ENCODE measurements at regions not wholly inside any gene's neighbourhood (a gene's known extent, or its start where the extent isn't known, plus 50 kb on each side); places are given as distances from the start of the nearest gene placed in this dataset.
A peak's percentile ranks its signal among the peaks of the same experiment; 100 is the strongest.

DNA sequence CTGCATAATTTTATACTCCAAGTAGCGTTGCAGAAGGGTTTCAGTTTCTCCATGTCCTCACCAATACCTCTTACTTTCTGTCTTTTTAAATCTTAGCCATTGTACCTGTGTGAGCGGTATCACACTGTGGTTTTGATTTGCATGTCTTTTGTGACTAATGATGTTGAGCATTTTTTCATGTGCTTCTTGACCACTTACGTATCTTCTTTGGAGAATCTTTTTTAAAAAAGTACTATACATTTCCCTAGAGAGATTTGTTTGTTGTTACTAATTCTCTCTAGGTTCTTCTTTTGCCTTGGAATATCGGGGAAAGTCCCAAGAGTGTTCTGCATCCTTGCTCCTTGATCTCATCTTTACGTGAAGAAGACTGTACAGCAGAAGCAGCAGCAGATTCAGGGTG, 81.8 kb upstream of the WARS2 start:
- Histone ChIP-seq H3K27me3 (ENCODE audit: control insufficient read depth, insufficient read depth, low read length) (no peaks in the 10 kb centered on the region), H3K4me1 (ENCODE audit: control insufficient read depth, insufficient read depth, low read length) (no peaks in the 10 kb centered on the region), H3K36me3 (ENCODE audit: control insufficient read depth, insufficient read depth, low read length) (peaks cover 2% of the 10 kb centered on the region), H3K4me3 (ENCODE audit: low read length) (no peak overlapping the region), H3K27ac (ENCODE audit: low read length) (no peak overlapping the region), H3K9me3 (ENCODE audit: control insufficient read depth, low read depth, low read length) (no peaks in the 10 kb centered on the region)
- WGBS (ENCODE audit: insufficient coverage, low lambda C conversion rate) = 90% methylated on average over 2 of the region's 5 CpGs
- no peak for DNase-seq

DNA sequence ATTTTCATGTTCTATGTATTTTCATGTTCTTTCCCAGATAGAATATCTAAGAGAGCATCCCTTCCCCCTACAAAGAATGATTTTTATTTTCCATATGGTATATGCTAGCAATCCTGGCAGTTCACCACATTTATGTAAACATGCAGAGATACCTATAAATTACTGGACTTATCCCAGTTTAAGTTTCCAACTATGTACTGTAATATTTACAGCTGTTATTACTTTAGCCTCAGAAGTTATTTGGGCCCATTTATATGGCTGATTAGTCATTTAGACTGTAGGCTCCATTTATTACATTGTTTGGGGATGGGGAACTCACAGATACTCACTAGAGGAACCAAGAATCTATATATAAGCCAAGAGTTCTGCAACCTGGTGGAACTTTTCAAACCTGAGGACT, 84.8 kb upstream of the WARS2 start:
- H3K27ac ChIP-seq (ENCODE audit: low read length) = no peak overlapping the region
- no peak overlapping the region for H3K4me3 ChIP-seq (ENCODE audit: low read length)
- DNase-seq = no peak
- H3K4me1 ChIP-seq (ENCODE audit: control insufficient read depth, insufficient read depth, low read length) = no peaks in the 10 kb centered on the region
- no peaks in the 10 kb centered on the region for H3K36me3 ChIP-seq (ENCODE audit: control insufficient read depth, insufficient read depth, low read length)
- H3K9me3 ChIP-seq (ENCODE audit: control insufficient read depth, low read depth, low read length) = no peaks in the 10 kb centered on the region
- no peaks in the 10 kb centered on the region for H3K27me3 ChIP-seq (ENCODE audit: control insufficient read depth, insufficient read depth, low read length)

DNA sequence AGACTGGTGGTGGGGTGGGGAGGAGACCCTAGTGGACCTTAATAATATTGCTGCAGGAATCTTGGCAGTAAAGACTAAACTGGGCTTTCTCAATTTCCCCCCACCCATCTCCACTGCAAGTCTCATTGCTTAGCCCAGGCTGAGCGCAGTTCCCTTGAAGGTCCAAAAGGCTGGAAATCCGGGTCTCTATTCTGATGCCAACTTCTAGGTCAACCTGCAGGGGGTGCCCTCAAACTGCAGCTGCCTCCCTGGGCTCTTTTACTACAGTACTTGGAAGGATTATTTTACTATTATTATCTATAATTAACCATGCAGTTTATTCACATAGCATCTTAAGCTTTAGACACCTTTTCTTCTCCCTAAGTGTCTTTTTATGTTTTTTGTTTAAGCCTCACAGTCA, 85.4 kb upstream of the WARS2 start:
- no peaks in the 10 kb centered on the region for H3K36me3 ChIP-seq (ENCODE audit: control insufficient read depth, insufficient read depth, low read length)
- no peaks in the 10 kb centered on the region for H3K27me3 ChIP-seq (ENCODE audit: control insufficient read depth, insufficient read depth, low read length)
- H3K4me3 ChIP-seq (ENCODE audit: low read length) = no peak overlapping the region
- H3K27ac ChIP-seq (ENCODE audit: low read length) = no peak overlapping the region
- DNase-seq = no peak
- H3K9me3 ChIP-seq (ENCODE audit: control insufficient read depth, low read depth, low read length) = no peaks in the 10 kb centered on the region
- H3K4me1 ChIP-seq (ENCODE audit: control insufficient read depth, insufficient read depth, low read length) = no peaks in the 10 kb centered on the region
- no CpG with 5 or more reads among the region's 2 CpGs for WGBS (ENCODE audit: insufficient coverage, low lambda C conversion rate)

DNA sequence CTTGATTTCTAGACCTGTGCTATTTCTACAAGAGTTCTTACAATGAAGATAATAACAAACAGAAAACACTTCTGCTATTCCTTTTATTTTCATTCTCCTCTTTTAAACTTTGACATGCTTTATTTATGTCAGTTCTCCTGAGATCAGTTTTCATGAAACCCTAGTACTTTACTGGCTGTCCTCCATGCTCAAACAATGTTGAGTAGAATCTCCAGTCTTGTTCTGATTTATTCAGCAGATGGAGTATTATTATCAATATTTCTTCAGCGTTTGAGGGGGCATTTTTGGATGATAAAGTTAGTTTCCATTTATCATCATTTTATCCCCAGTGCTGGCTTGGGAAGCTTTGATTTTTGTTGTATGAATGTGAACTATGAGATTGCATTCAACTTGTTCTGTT, 85.9 kb upstream of the WARS2 start:
- DNase-seq = no peak

DNA sequence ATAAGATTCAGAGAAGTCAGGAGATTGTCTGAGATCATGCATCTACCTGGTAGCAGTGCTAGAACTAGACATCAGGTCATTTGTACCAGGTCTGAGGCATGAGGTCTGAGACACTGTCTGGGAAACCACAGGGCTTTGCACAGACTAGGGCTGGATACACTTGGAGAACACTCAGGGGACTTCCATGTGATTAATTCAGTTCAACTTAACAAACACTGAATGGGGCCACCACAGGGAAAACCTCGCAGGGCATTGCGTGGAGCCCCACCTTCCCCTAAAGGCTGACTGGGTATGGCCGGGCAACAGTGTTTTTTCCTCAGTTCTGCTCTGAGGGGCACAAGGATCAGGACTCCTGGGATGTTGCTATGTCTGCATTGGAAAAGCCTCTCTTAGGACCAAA, 86.5 kb upstream of the WARS2 start:
- no peaks in the 10 kb centered on the region for H3K27me3 ChIP-seq (ENCODE audit: control insufficient read depth, insufficient read depth, low read length)

More for the DNA sequence above, 85.9 kb upstream of the WARS2 start:
- no peak overlapping the region for H3K4me3 ChIP-seq (ENCODE audit: low read length)
- H3K27me3 ChIP-seq (ENCODE audit: control insufficient read depth, insufficient read depth, low read length) = no peaks in the 10 kb centered on the region
- WGBS (ENCODE audit: insufficient coverage, low lambda C conversion rate) = 100% methylated on average over 1 of the region's 1 CpG
- H3K4me1 ChIP-seq (ENCODE audit: control insufficient read depth, insufficient read depth, low read length) = no peaks in the 10 kb centered on the region
- no peaks in the 10 kb centered on the region for H3K36me3 ChIP-seq (ENCODE audit: control insufficient read depth, insufficient read depth, low read length)
- no peaks in the 10 kb centered on the region for H3K9me3 ChIP-seq (ENCODE audit: control insufficient read depth, low read depth, low read length)
- no peak overlapping the region for H3K27ac ChIP-seq (ENCODE audit: low read length)

DNA sequence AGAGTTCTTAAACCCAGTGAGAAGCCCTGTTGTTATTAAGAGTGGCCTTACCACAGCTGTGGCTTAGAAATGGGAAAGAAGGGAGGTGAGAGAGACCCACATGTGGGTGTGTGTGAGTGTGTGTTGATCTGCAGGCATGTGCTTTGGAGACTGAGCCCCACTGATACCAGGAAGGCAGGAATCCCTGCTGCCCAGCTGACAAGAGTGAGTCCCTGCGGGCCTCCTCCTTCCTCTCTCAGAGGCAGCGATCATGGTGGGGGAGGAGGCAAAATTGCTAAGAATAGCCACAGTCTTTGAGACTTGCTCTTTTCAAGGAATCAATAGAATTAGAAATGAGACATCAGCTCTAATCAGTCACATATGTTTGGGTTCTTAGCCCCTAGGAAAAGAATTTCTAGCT, 87.0 kb upstream of the WARS2 start:
- Histone ChIP-seq H3K27ac (ENCODE audit: low read length) (no peak overlapping the region), H3K4me3 (ENCODE audit: low read length) (no peak overlapping the region), H3K36me3 (ENCODE audit: control insufficient read depth, insufficient read depth, low read length) (no peaks in the 10 kb centered on the region), H3K27me3 (ENCODE audit: control insufficient read depth, insufficient read depth, low read length) (no peaks in the 10 kb centered on the region), H3K9me3 (ENCODE audit: control insufficient read depth, low read depth, low read length) (no peaks in the 10 kb centered on the region), H3K4me1 (ENCODE audit: control insufficient read depth, insufficient read depth, low read length) (no peaks in the 10 kb centered on the region)
- DNase-seq = peak in 1 of 2 donors; percentile 10
- WGBS (ENCODE audit: insufficient coverage, low lambda C conversion rate) = no CpG with 5 or more reads among the region's 2 CpGs

More for the DNA sequence above, 86.5 kb upstream of the WARS2 start:
- no peaks in the 10 kb centered on the region for H3K9me3 ChIP-seq (ENCODE audit: control insufficient read depth, low read depth, low read length)
- no peak overlapping the region for H3K27ac ChIP-seq (ENCODE audit: low read length)
- no CpG with 5 or more reads among the region's 3 CpGs for WGBS (ENCODE audit: insufficient coverage, low lambda C conversion rate)
- H3K36me3 ChIP-seq (ENCODE audit: control insufficient read depth, insufficient read depth, low read length) = no peaks in the 10 kb centered on the region
- no peak overlapping the region for H3K4me3 ChIP-seq (ENCODE audit: low read length)
- no peak for DNase-seq
- no peaks in the 10 kb centered on the region for H3K4me1 ChIP-seq (ENCODE audit: control insufficient read depth, insufficient read depth, low read length)

DNA sequence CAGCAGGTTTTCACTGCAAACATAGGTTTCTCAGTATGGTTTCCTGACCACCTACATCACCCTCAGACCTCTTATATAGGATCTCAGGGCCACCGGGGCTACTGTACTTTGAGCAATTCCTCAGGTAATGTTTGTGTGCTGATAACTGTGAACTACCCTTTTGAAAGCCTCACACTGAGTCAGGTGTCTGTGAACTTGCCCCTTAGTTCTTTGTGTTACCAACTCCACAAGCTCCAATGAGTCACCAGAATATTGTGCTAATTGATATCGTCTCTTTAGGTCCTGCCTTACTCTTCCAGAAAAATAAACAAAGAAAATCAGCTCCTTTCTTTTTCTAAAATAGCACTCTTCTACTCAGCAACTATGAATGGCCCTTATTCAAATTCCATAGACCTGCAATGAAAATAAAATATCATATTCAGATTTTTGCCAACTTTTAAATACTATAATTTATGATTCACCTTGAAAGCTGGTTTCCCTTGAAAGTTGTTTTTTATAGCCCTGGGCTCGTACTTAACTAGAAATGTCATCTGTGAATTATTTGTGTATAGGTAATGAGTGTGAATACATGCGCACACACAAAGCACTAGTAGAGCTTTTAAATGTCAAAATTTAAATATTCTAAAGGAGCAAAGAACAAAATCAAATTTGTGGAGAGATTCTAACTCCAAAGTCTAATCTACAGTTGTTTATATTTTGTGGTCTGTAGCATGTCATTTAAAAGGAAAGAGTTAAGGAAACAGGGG, 88.1 kb upstream of the WARS2 start:
- 88% methylated on average over 1 of the region's 4 CpGs for WGBS (ENCODE audit: insufficient coverage, low lambda C conversion rate)
- Histone ChIP-seq H3K27ac (ENCODE audit: low read length) (no peak overlapping the region), H3K9me3 (ENCODE audit: control insufficient read depth, low read depth, low read length) (no peaks in the 10 kb centered on the region), H3K4me1 (ENCODE audit: control insufficient read depth, insufficient read depth, low read length) (no peaks in the 10 kb centered on the region), H3K27me3 (ENCODE audit: control insufficient read depth, insufficient read depth, low read length) (no peaks in the 10 kb centered on the region), H3K4me3 (ENCODE audit: low read length) (no peak overlapping the region), H3K36me3 (ENCODE audit: control insufficient read depth, insufficient read depth, low read length) (no peaks in the 10 kb centered on the region)
- peak; percentile 23 to 71 for DNase-seq

DNA sequence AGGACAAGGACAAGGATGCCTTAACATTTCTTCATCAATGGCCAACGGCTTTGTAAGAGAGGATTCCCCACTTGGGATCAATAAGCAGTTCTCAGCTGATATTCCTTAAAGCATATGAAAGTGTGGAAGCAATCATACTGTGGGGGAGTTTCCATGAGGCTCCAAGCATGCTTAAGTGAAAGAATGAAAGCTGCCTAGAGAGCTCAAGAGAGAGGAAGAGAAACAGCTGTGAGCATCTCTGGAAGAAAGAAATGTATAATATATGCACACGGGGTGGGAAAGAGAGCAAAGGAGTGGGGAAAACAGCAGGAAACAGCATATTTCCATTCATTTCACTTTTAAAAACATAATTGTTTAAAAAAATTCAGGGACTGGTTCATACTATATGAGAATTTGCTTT, 94.7 kb upstream of the WARS2 start:
- Histone ChIP-seq H3K36me3 (ENCODE audit: control insufficient read depth, insufficient read depth, low read length) (no peaks in the 10 kb centered on the region), H3K4me3 (ENCODE audit: low read length) (no peak overlapping the region), H3K27me3 (ENCODE audit: control insufficient read depth, insufficient read depth, low read length) (no peaks in the 10 kb centered on the region), H3K9me3 (ENCODE audit: control insufficient read depth, low read depth, low read length) (no peaks in the 10 kb centered on the region), H3K27ac (ENCODE audit: low read length) (no peak overlapping the region), H3K4me1 (ENCODE audit: control insufficient read depth, insufficient read depth, low read length) (no peaks in the 10 kb centered on the region)
- DNase-seq = no peak
- 100% methylated on average over 1 of the region's 2 CpGs for WGBS (ENCODE audit: insufficient coverage, low lambda C conversion rate)

DNA sequence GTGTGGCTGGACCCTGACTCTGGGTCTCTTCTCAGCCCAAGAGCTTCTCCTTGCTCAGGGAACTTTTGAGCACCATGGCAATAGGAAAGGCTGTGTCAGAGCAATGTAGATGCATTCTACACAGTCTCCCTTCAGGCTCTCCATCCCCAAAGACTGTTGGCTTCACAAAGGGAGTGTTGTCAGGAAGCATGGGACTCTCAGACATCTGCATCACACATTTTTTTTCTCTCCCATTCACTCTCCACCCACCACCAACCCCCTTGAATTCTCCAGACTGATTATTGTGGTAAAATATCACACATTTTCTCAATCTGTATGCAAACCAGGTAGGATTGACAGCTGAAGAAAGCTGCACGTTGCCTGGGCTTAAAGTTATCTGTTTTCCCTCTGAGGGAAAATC, 105.4 kb upstream of the WARS2 start:
- Histone ChIP-seq H3K4me3 (ENCODE audit: low read length) (no peak overlapping the region), H3K9me3 (ENCODE audit: control insufficient read depth, low read depth, low read length) (no peaks in the 10 kb centered on the region), H3K36me3 (ENCODE audit: control insufficient read depth, insufficient read depth, low read length) (no peaks in the 10 kb centered on the region), H3K27ac (ENCODE audit: low read length) (no peak overlapping the region), H3K4me1 (ENCODE audit: control insufficient read depth, insufficient read depth, low read length) (no peaks in the 10 kb centered on the region), H3K27me3 (ENCODE audit: control insufficient read depth, insufficient read depth, low read length) (no peaks in the 10 kb centered on the region)
- no CpG with 5 or more reads among the region's 1 CpG for WGBS (ENCODE audit: insufficient coverage, low lambda C conversion rate)
- DNase-seq = no peak

DNA sequence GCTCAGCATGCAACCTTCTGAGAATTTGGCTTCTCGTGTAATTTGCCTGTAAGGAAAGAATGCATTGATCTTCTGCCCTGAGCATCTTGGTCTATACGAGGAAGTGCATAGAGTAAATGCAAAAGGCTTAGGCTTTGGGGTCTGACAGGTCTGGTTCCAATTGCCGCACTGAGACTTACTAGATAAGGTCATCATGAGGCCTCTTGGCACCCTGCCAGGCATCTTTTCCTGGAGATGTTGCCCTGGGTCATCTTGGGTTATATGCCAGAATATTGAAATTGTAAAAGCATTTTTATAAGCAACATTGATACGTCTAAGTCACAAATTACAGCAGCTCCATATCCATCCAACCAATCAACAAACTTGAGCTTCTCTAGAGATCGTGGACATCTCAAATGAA, 108.8 kb upstream of the WARS2 start:
- Histone ChIP-seq H3K27me3 (ENCODE audit: control insufficient read depth, insufficient read depth, low read length) (no peaks in the 10 kb centered on the region), H3K36me3 (ENCODE audit: control insufficient read depth, insufficient read depth, low read length) (no peaks in the 10 kb centered on the region), H3K27ac (ENCODE audit: low read length) (no peak overlapping the region), H3K4me1 (ENCODE audit: control insufficient read depth, insufficient read depth, low read length) (no peaks in the 10 kb centered on the region), H3K4me3 (ENCODE audit: low read length) (no peak overlapping the region), H3K9me3 (ENCODE audit: control insufficient read depth, low read depth, low read length) (no peaks in the 10 kb centered on the region)
- no CpG with 5 or more reads among the region's 5 CpGs for WGBS (ENCODE audit: insufficient coverage, low lambda C conversion rate)
- no peak for DNase-seq

DNA sequence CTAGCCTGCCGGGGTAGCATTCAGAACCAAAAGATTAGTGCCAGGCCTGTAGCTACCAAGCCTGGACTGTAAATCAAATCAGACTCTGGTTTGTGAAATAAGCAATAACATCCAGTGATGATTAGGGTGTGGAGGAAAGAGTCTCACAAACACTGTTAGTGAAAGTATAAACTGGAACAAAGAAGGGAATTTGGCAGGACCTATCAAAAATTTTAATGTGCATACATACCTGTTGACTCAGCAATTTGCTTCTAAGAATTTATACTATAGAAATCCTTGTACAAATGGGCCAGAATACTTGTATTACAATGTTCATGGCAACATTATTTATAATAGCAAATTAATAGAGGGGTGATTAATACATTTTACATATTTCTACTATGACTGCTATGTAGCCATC, 109.8 kb upstream of the WARS2 start:
- H3K4me1 ChIP-seq (ENCODE audit: control insufficient read depth, insufficient read depth, low read length) = no peaks in the 10 kb centered on the region
- H3K4me3 ChIP-seq (ENCODE audit: low read length) = no peak overlapping the region
- H3K27me3 ChIP-seq (ENCODE audit: control insufficient read depth, insufficient read depth, low read length) = no peaks in the 10 kb centered on the region
- no CpG with 5 or more reads among the region's 1 CpG for WGBS (ENCODE audit: insufficient coverage, low lambda C conversion rate)
- H3K9me3 ChIP-seq (ENCODE audit: control insufficient read depth, low read depth, low read length) = no peaks in the 10 kb centered on the region
- no peak for DNase-seq
- no peak overlapping the region for H3K27ac ChIP-seq (ENCODE audit: low read length)
- H3K36me3 ChIP-seq (ENCODE audit: control insufficient read depth, insufficient read depth, low read length) = no peaks in the 10 kb centered on the region

Data from large intestine (tissue), 3 donors.